Thoracic aorta (tissue), 2 donors: ENCODE measurements at regions not wholly inside any gene's neighbourhood (a gene's known extent, or its start where the extent isn't known, plus 50 kb on each side); places are given as distances from the start of the nearest gene placed in this dataset.

ENCODE experiments used
- ATAC-seq: fragments of 150-250 bp; one replicate; pipeline ENCODE4 v1.8.0; 2017; ENCODE audit warnings: low read depth; ENCODE audit not compliant: insufficient number of reproducible peaks, low FRiP score
- DNase-seq: peaks from one replicate; pipeline ENCODE4 v3.0.0-alpha.2; 2020; ENCODE audit warnings: low spot score
- H3K27ac ChIP-seq, 2 donors: fragments of 200-600 bp; sonication (generic); 1 replicate in 1 of 2; 2 replicates in 1 of 2; pipeline ENCODE4 v1.5.1; 2016; ENCODE audit warnings: mild to moderate bottlenecking in 2 of 2, moderate library complexity in 2 of 2
- H3K27me3 ChIP-seq: fragments of 200-600 bp; sonication (generic); replicated peaks from 2 replicates; pipeline ENCODE4 v1.6.0; 2016; ENCODE audit warnings: mild to moderate bottlenecking; ENCODE audit not compliant: insufficient read depth
- H3K36me3 ChIP-seq: fragments of 200-600 bp; sonication (generic); one replicate; pipeline ENCODE4 v1.5.1; 2016
- H3K4me1 ChIP-seq, 2 donors: fragments of 200-600 bp; sonication (generic); 1 replicate in 1 of 2; 2 replicates in 1 of 2; pipeline versions ENCODE4 v1.5.1 to v1.6.0; 2016; ENCODE audit warnings: low read depth in 2 of 2, mild to moderate bottlenecking in 1 of 2; ENCODE audit not compliant: control insufficient read depth in 1 of 2
- H3K4me3 ChIP-seq: fragments of 200-600 bp; sonication (generic); 2 replicates; pipeline ENCODE4 v1.5.1; 2016; ENCODE audit warnings: mild to moderate bottlenecking
- H3K9me3 ChIP-seq: fragments of 200-600 bp; sonication (generic); 2 replicates; pipeline ENCODE4 v1.5.1; 2016
- CTCF ChIP-seq: fragments of 200-600 bp; sonication (generic); IDR thresholded peaks from one replicate; pipeline ENCODE4 v1.5.1; 2019; ENCODE audit warnings: antibody characterized with exemption

DNA sequence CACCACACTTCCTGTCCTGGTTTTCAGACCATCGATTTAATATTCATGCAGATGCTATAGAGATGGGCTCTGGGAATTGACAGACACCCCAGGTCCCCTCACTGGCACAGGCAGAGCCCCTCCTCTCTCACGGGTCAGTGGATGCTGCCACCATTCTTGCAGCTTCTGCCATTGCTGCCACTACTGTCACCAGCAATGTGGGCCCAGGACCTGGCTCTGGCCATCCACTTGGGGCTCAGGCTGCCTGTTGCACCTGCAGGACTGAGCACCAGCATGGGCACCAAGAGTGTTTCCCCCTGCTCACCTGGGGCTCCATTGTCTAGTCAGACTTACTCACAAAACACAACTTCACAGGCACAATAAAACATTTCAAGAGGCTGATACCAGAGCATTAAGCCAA lies 479.0 kb upstream of the ZNF608 start:
- H3K36me3 ChIP-seq: no peaks in the 10 kb centered on the region
- H3K4me1 ChIP-seq: peaks cover 0 to 5% of the 10 kb centered on the region in 2 donors
- H3K27me3 ChIP-seq: no peaks in the 10 kb centered on the region
- no peak overlapping the region for H3K27ac ChIP-seq
- ATAC-seq (no peak), DNase-seq (no peak)
- H3K9me3 ChIP-seq: no peaks in the 10 kb centered on the region
- TF ChIP-seq CTCF: no peak
- H3K4me3 ChIP-seq: no peak overlapping the region

DNA sequence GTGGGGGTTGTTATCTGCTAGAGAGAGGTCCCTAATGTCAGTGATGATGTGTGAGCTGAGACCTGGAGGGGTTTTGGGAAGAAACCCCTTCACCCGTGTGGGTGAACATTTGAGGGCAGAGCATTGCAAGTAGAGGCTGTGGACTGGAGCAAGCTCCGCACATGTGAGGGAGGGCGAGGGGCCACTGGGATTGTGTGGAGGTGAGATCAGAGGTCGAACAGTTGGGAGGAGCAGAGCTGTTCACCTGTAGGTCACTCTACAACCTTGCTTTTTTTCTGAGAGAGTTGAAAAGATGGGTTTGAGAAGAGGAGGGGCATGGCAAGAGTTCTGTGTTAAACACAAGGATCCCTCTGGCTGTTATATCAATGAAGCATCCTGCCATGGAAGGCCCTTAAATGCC lies 480.4 kb upstream of the ZNF608 start:
- H3K9me3 ChIP-seq: no peaks in the 10 kb centered on the region
- H3K27ac ChIP-seq: no peak overlapping the region

DNA sequence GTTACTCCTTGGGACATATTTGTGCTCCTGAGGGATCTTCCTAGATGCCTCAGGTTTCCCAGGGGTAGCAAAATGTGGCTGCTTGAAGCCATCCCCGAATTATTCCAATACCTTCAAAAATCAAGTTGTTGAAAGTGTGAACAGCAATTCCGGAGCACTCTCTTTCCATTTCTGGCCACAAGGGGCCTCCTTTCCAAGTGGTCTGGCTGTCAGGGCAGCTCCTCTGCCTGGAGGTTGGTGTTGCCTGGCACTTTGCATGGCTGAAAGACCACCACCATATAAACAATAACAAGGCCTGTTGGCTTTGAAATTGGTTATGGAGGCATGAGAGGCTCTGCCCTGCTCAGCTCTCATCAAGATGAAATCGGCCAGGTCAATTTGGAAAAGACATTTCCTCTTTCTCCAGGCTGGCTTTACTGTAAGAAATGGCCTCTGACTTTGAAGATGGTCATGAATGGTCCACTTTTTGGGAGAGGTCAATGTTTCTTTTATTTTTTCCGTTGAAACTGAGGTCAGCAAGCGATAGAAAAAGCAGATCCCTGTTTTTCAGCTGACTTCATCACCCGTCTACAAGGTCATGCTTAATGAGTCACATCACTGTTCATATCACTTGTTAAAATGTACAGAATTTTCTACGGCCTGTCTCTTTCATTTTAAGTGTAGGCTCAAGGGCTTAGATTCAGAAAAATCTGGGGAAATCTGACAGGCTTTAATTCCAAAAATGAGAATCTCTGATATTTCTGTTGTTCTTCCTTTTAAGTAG lies 481.1 kb upstream of the ZNF608 start:
- no peak for DNase-seq
- Histone ChIP-seq H3K4me1 (peaks cover 0 to 5% of the 10 kb centered on the region in 2 donors), H3K9me3 (no peaks in the 10 kb centered on the region), H3K36me3 (no peaks in the 10 kb centered on the region), H3K27me3 (no peaks in the 10 kb centered on the region), H3K27ac (no peak overlapping the region), H3K4me3 (no peak overlapping the region)
- ATAC-seq: no peak
- no peak for TF ChIP-seq CTCF

More for the DNA sequence above, 480.4 kb upstream of the ZNF608 start:
- no peak for DNase-seq
- TF ChIP-seq CTCF: no peak
- no peak for ATAC-seq
- Histone ChIP-seq H3K4me3 (no peak overlapping the region), H3K4me1 (peaks cover 0 to 5% of the 10 kb centered on the region in 2 donors), H3K27me3 (no peaks in the 10 kb centered on the region), H3K36me3 (no peaks in the 10 kb centered on the region)

GRCh38 chr5:125228363-125229070 lies 482.1 kb upstream of the ZNF608 start:
- Histone ChIP-seq H3K4me1 (no peaks in the 10 kb centered on the region), H3K36me3 (no peaks in the 10 kb centered on the region), H3K27me3 (no peaks in the 10 kb centered on the region), H3K27ac (no peak overlapping the region), H3K4me3 (no peak overlapping the region), H3K9me3 (no peaks in the 10 kb centered on the region)
- no peak for TF ChIP-seq CTCF
- DNase-seq (no peak), ATAC-seq (no peak)

GRCh38 chr5:125229556-125229955 lies 483.1 kb upstream of the ZNF608 start:
- Histone ChIP-seq H3K9me3 (no peaks in the 10 kb centered on the region), H3K4me1 (no peaks in the 10 kb centered on the region), H3K36me3 (no peaks in the 10 kb centered on the region), H3K27ac (no peak overlapping the region), H3K4me3 (no peak overlapping the region), H3K27me3 (no peaks in the 10 kb centered on the region)
- no peak for TF ChIP-seq CTCF
- DNase-seq: no peak
- ATAC-seq: no peak
